HEK293 (cell line): ENCODE measurements at regions not wholly inside any gene's neighbourhood (a gene's known extent, or its start where the extent isn't known, plus 50 kb on each side); places are given as distances from the start of the nearest gene placed in this dataset.

Experiments used
- CTCF ChIA-PET: fragments of 350-600 bp; formaldehyde crosslinking; extraction: SDS; loops from one replicate; lab custom pipeline; 2021; ENCODE audit warnings: antibody characterized with exemption; lab: Yijun Ruan, JAX
- POLR2A ChIA-PET: fragments of 300-600 bp; formaldehyde crosslinking; extraction: SDS; loops from one replicate; lab custom pipeline; 2020; ENCODE audit warnings: antibody characterized with exemption, inconsistent platforms; lab: Yijun Ruan, JAX
- H3K27ac ChIP-seq: fragments of 200-500 bp; sonication (Bioruptor generic); 2 replicates; pipeline ENCODE4 v1.5.1; 2014; ENCODE audit warnings: low read depth, low read length, control low read depth, inconsistent platforms; ENCODE audit errors: extremely low read depth
- H3K36me3 ChIP-seq, 2 experiments: fragments of 200-500 bp in 1 of 2; sonication (Bioruptor generic) in 1 of 2; 1 replicate in 1 of 2; 2 replicates in 1 of 2; pipeline ENCODE4 v1.5.1; 2014 to 2017; ENCODE audit warnings: inconsistent platforms in 2 of 2, low read length in 2 of 2; ENCODE audit not compliant: control insufficient read depth in 2 of 2, insufficient read depth in 1 of 2
- H3K4me1 ChIP-seq: fragments of 200-500 bp; sonication (Bioruptor generic); 2 replicates; pipeline ENCODE4 v1.5.1; 2014; ENCODE audit warnings: mild to moderate bottlenecking, low read length, inconsistent platforms; ENCODE audit not compliant: control insufficient read depth, insufficient read depth
- H3K4me3 ChIP-seq: 2 replicates; pipeline ENCODE4 v1.5.1; 2011; ENCODE audit warnings: low read depth, mild to moderate bottlenecking, control low read depth, low read length, moderate library complexity
- H3K9me3 ChIP-seq: fragments of 200-500 bp; sonication (Bioruptor generic); 2 replicates; pipeline ENCODE4 v1.5.1; 2014; ENCODE audit warnings: low read depth, low read length, inconsistent platforms; ENCODE audit not compliant: control insufficient read depth, insufficient read depth
- BCL11B ChIP-seq: fragments of 450-650 bp; formaldehyde crosslinking; IDR thresholded peaks from 2 replicates; pipeline ENCODE4 v1.5.1; 2016; ENCODE audit warnings: low read depth, missing biosample characterization, missing genetic modification characterization
- HIC1 ChIP-seq: fragments of 450-650 bp; formaldehyde crosslinking; IDR thresholded peaks from 2 replicates; pipeline ENCODE4 v1.5.1; 2016; ENCODE audit warnings: missing biosample characterization, missing genetic modification characterization
- KLF16 ChIP-seq: fragments of 450-650 bp; formaldehyde crosslinking; IDR thresholded peaks from 2 replicates; pipeline ENCODE4 v1.5.1; 2017; ENCODE audit warnings: missing biosample characterization, missing genetic modification characterization
- MEIS1 ChIP-seq: sonication (generic); formaldehyde crosslinking; IDR thresholded peaks from 2 replicates; pipeline ENCODE4 v1.8.1; 2022; ENCODE audit warnings: missing genetic modification reagents, mild to moderate bottlenecking, borderline replicate concordance
- OSR2 ChIP-seq: fragments of 450-650 bp; formaldehyde crosslinking; IDR thresholded peaks from 2 replicates; pipeline ENCODE4 v1.5.1; 2016; ENCODE audit warnings: missing biosample characterization, missing genetic modification characterization
- WT1 ChIP-seq: fragments of 450-650 bp; formaldehyde crosslinking; IDR thresholded peaks from 2 replicates; pipeline ENCODE4 v1.5.1; 2016; ENCODE audit warnings: missing biosample characterization, missing genetic modification characterization
- ZBTB1 ChIP-seq: fragments of 450-650 bp; formaldehyde crosslinking; IDR thresholded peaks from 2 replicates; pipeline ENCODE4 v1.5.1; 2016; ENCODE audit warnings: missing biosample characterization, missing genetic modification characterization
- ZFP3 ChIP-seq: fragments of 450-650 bp; formaldehyde crosslinking; IDR thresholded peaks from 2 replicates; pipeline ENCODE4 v1.5.1; 2016; ENCODE audit warnings: low read depth, missing biosample characterization, missing genetic modification characterization
- ZNF138 ChIP-seq: fragments of 450-650 bp; formaldehyde crosslinking; IDR thresholded peaks from 2 replicates; pipeline ENCODE4 v1.5.1; 2016; ENCODE audit warnings: missing biosample characterization, missing genetic modification characterization, borderline replicate concordance
- ZNF202 ChIP-seq: fragments of 450-650 bp; formaldehyde crosslinking; IDR thresholded peaks from 2 replicates; pipeline ENCODE4 v1.5.1; 2016; ENCODE audit warnings: missing biosample characterization, missing genetic modification characterization, borderline replicate concordance
- ZNF335 ChIP-seq: fragments of 450-650 bp; formaldehyde crosslinking; conservative IDR thresholded peaks from 2 replicates; pipeline ENCODE4 v1.5.1; 2016; ENCODE audit warnings: missing biosample characterization, missing genetic modification characterization
- ZNF362 ChIP-seq: fragments of 450-650 bp; formaldehyde crosslinking; IDR thresholded peaks from 2 replicates; pipeline ENCODE4 v1.5.1; 2016; ENCODE audit warnings: missing biosample characterization, missing genetic modification characterization
- ZNF366 ChIP-seq: fragments of 450-650 bp; formaldehyde crosslinking; conservative IDR thresholded peaks from 2 replicates; pipeline ENCODE4 v1.5.1; 2016; ENCODE audit warnings: missing biosample characterization, missing genetic modification characterization
- ZNF391 ChIP-seq: fragments of 450-650 bp; formaldehyde crosslinking; IDR thresholded peaks from 2 replicates; pipeline ENCODE4 v1.5.1; 2016; ENCODE audit warnings: low read depth, missing biosample characterization, missing genetic modification characterization, borderline replicate concordance
- ZNF488 ChIP-seq: fragments of 450-650 bp; formaldehyde crosslinking; IDR thresholded peaks from 2 replicates; pipeline ENCODE4 v1.5.1; 2016; ENCODE audit warnings: missing biosample characterization, missing genetic modification characterization
- ZNF510 ChIP-seq: fragments of 450-650 bp; formaldehyde crosslinking; IDR thresholded peaks from 2 replicates; pipeline ENCODE4 v1.5.1; 2018; ENCODE audit warnings: mild to moderate bottlenecking, missing genetic modification characterization, missing biosample characterization; ENCODE audit not compliant: insufficient replicate concordance
- ZNF513 ChIP-seq: fragments of 450-650 bp; IDR thresholded peaks from 2 replicates; pipeline ENCODE4 v1.5.1; 2018; ENCODE audit warnings: missing biosample characterization, missing genetic modification characterization
- ZNF549 ChIP-seq: fragments of 450-650 bp; IDR thresholded peaks from 2 replicates; pipeline ENCODE4 v1.5.1; 2018; ENCODE audit warnings: missing biosample characterization, missing genetic modification characterization, mild to moderate bottlenecking, inconsistent platforms, moderate library complexity
- ZNF555 ChIP-seq: fragments of 450-650 bp; formaldehyde crosslinking; conservative IDR thresholded peaks from 2 replicates; pipeline ENCODE4 v1.5.1; 2017; ENCODE audit warnings: missing biosample characterization, mild to moderate bottlenecking, missing genetic modification characterization, inconsistent platforms
- ZNF560 ChIP-seq: fragments of 450-650 bp; formaldehyde crosslinking; IDR thresholded peaks from 2 replicates; pipeline ENCODE4 v1.5.1; 2017; ENCODE audit warnings: missing biosample characterization, missing genetic modification characterization, borderline replicate concordance
- ZNF707 ChIP-seq: fragments of 450-650 bp; formaldehyde crosslinking; IDR thresholded peaks from 2 replicates; pipeline ENCODE4 v1.5.1; 2016; ENCODE audit warnings: missing biosample characterization, missing genetic modification characterization
- ZNF747 ChIP-seq: fragments of 450-650 bp; formaldehyde crosslinking; IDR thresholded peaks from 2 replicates; pipeline ENCODE4 v1.5.1; 2016; ENCODE audit warnings: missing biosample characterization, missing genetic modification characterization
- ZNF843 ChIP-seq: fragments of 450-650 bp; formaldehyde crosslinking; IDR thresholded peaks from 2 replicates; pipeline ENCODE4 v1.5.1; 2016; ENCODE audit warnings: missing biosample characterization, missing genetic modification characterization

- no peak for TF ChIP-seq ZNF362 (tag by site-specific recombination)
Measured at GRCh38 chr13:33494596-33495204, 209.1 kb upstream of the STARD13 start (continued).

- TF ChIP-seq ZNF138 (tag by site-specific recombination) (no peak), WT1 (tag by site-specific recombination) (no peak), ZNF560 (no peak), MEIS1 (CRISPR knock-in tag) (no peak), HIC1 (tag by site-specific recombination) (no peak), ZNF362 (tag by site-specific recombination) (no peak), ZFP3 (tag by site-specific recombination) (no peak), ZNF335 (tag by site-specific recombination) (no peak), ZNF843 (tag by site-specific recombination) (no peak), ZNF510 (no peak), ZNF488 (tag by site-specific recombination) (no peak)
- ChIA-PET POLR2A (no interaction called here), CTCF (no interaction called here)
- Histone ChIP-seq H3K9me3 (no peaks in the 10 kb centered on the region), H3K27ac (no peak overlapping the region), H3K4me1 (no peaks in the 10 kb centered on the region), H3K36me3 (no peaks in the 10 kb centered on the region), H3K4me3 (no peak overlapping the region)
Measured at GRCh38 chr13:33496336-33496735, 210.8 kb upstream of the STARD13 start.

GRCh38 chr13:33497146-33497845, 211.7 kb upstream of the STARD13 start:
- ChIA-PET POLR2A (no interaction called here), CTCF (interaction anchor here (0.6 to 1.4 kb wide), 2 partner anchors 9 to 1702 kb away, joined by 3 read pairs; no protein-coding TSS in a partner anchor)
- Histone ChIP-seq H3K9me3 (no peaks in the 10 kb centered on the region), H3K4me3 (no peak overlapping the region), H3K4me1 (no peaks in the 10 kb centered on the region), H3K27ac (no peak overlapping the region), H3K36me3 (no peaks in the 10 kb centered on the region)
- TF ChIP-seq ZNF366 (no peak), ZNF555 (tag by site-specific recombination) (no peak), ZBTB1 (tag by site-specific recombination) (no peak), MEIS1 (CRISPR knock-in tag) (no peak), BCL11B (no peak), OSR2 (tag by site-specific recombination) (no peak), ZNF707 (tag by site-specific recombination) (no peak), KLF16 (no peak), ZNF391 (tag by site-specific recombination) (no peak), ZNF202 (tag by site-specific recombination) (no peak), ZNF549 (no peak), ZNF747 (tag by site-specific recombination) (no peak), ZNF513 (tag by site-specific recombination) (no peak)
